ENCODE measurements at regions not wholly inside any gene's neighbourhood (a gene's known extent, or its start where the extent isn't known, plus 50 kb on each side); places are given as distances from the start of the nearest gene placed in this dataset.

GRCh38 chr6:165858586-165858985, 195.5 kb upstream of the PDE10A start:
- H2BK15ac ChIP-seq (ENCODE audit: low read depth, low read length): no peak overlapping the region
- H4K8ac ChIP-seq (ENCODE audit: low read depth in 2 of 2, low read length in 2 of 2): no peak overlapping the region
- no peak for TF ChIP-seq RFX5 (IDR thresholded peaks at IDR 0.05; ENCODE audit: low read depth, low read length)
- TF ChIP-seq SMC3 (IDR thresholded peaks at IDR 0.05; ENCODE audit: low read depth, low read length): no peak
- no peak for TF ChIP-seq BHLHE40 (IDR thresholded peaks at IDR 0.05; ENCODE audit: low read depth, low read length)
- TF ChIP-seq MXI1 (IDR thresholded peaks at IDR 0.05; ENCODE audit: borderline replicate concordance, low read depth, low read length): no peak
- TF ChIP-seq ELK1 (IDR thresholded peaks at IDR 0.05; ENCODE audit: borderline replicate concordance, low read depth, low read length): no peak
- no peak for TF ChIP-seq CEBPB (IDR thresholded peaks at IDR 0.05; ENCODE audit: low read depth, low read length)
- TF ChIP-seq NFE2L2 (IDR thresholded peaks at IDR 0.05; ENCODE audit: low read depth, low read length): no peak
- TF ChIP-seq MAFK (IDR thresholded peaks at IDR 0.05; ENCODE audit: low read depth, low read length): no peak
- TF ChIP-seq RCOR1 (IDR thresholded peaks at IDR 0.05; ENCODE audit: insufficient replicate concordance, low read length): no peak
- peak; percentile 26; the same call in 1 of the 2 replicates for TF ChIP-seq CTCF (conservative IDR thresholded peaks at IDR 0.05; ENCODE audit: low read depth, low read length)
- TF ChIP-seq USF2 (IDR thresholded peaks at IDR 0.05; ENCODE audit: low read depth, low read length): no peak
- TF ChIP-seq CHD1 (IDR thresholded peaks at IDR 0.05; ENCODE audit: low read depth, low read length): no peak
- peak; percentile 17; the same call in 1 of the 2 replicates for TF ChIP-seq RAD21 (IDR thresholded peaks at IDR 0.05; ENCODE audit: low read length)
- no peak for TF ChIP-seq FOS (IDR thresholded peaks at IDR 0.05; ENCODE audit: low read depth, low read length)
- no peak overlapping the region; the same call in 1 of the 2 replicates for H3K18ac ChIP-seq (ENCODE audit: low read depth, low read length)
- no peak overlapping the region for H2BK5ac ChIP-seq (ENCODE audit: low read depth, low read length, poor library complexity, severe bottlenecking)
- 0 out of 4 replicates have a peak, but pooled peaks cover 0 to 3% of the 10 kb centered on the region in 2 experiments for H3K79me1 ChIP-seq (ENCODE audit: low read depth in 1 of 2, low read length in 2 of 2)
- H3K27me3 ChIP-seq (ENCODE audit: control insufficient read depth, insufficient read depth, low read length): no peaks in the 10 kb centered on the region
- no CpG with 5 or more reads among the region's 1 CpG for WGBS, 2 experiments (ENCODE audit: extremely low coverage in 2 of 2, insufficient read length in 1 of 2)
- H2AK9ac ChIP-seq (replicated peaks; ENCODE audit: low read depth, low read length, poor library complexity): peak overlapping the region; percentile 25
- H3K56ac ChIP-seq (ENCODE audit: extremely low read depth, insufficient read depth, low read length): no peak overlapping the region
- ATAC-seq (ENCODE audit: low read depth) (peak; percentile 58), DNase-seq (peak; percentile 44)
- H3K23ac ChIP-seq (ENCODE audit: low read depth, low read length): no peak overlapping the region
- H2BK20ac ChIP-seq (ENCODE audit: low read depth, low read length): no peak overlapping the region
- H3K4me2 ChIP-seq (ENCODE audit: low read depth, low read length): no peak overlapping the region
- no peak overlapping the region; the same call in 1 of the 2 replicates for H4K5ac ChIP-seq (ENCODE audit: low read depth, low read length)
- dilution Hi-C loops (cut with HindIII; ENCODE audit: low sequenced_read_pairs, unreplicated experiment): no loop called here
- in situ Hi-C loops (cut with MboI; ENCODE audit: low sequenced_read_pairs): loop anchor here (10.0 kb wide), 1 partner anchor 134 kb away; no protein-coding TSS in a partner anchor
- no TSS peak for BruUV-seq (replicated peaks)
- no peaks in the 10 kb centered on the region for H3K36me3 ChIP-seq (ENCODE audit: control insufficient read depth, insufficient read depth, low read length)
- no peak overlapping the region for H3K4me3 ChIP-seq (ENCODE audit: insufficient read depth, low read depth, low read length)
- intact Hi-C loops (cut with micrococcal nuclease): no loop called here
- POLR2A ChIA-PET (ENCODE audit: unreplicated experiment): interaction anchor here (0.5 kb wide), 1 partner anchor 275 kb away, joined by 4 read pairs; no protein-coding TSS in a partner anchor
- no peak overlapping the region for H3K27ac ChIP-seq (ENCODE audit: insufficient read depth, low read length)
- no peaks in the 10 kb centered on the region for H4K20me1 ChIP-seq (ENCODE audit: insufficient read depth, low read length)
- no peak overlapping the region for H4K91ac ChIP-seq (ENCODE audit: insufficient read depth, low read depth, low read length)
- CTCF ChIA-PET: no interaction called here
- no peak overlapping the region for H3K4ac ChIP-seq (ENCODE audit: low read depth, low read length)
- H3K14ac ChIP-seq (replicated peaks; ENCODE audit: low read depth, low read length): no peak overlapping the region
- H2AK5ac ChIP-seq (ENCODE audit: low read depth, low read length): no peak overlapping the region
- no peaks in the 10 kb centered on the region for H3K9me3 ChIP-seq (ENCODE audit: control insufficient read depth, insufficient read depth, low read length)
- H3K4me1 ChIP-seq (ENCODE audit: control insufficient read depth, insufficient read depth, low read length): peaks cover 11% of the 10 kb centered on the region
- H3K9me1 ChIP-seq (ENCODE audit: insufficient read depth, low read length): no peaks in the 10 kb centered on the region
- no peak overlapping the region for H2BK120ac ChIP-seq (ENCODE audit: low read depth, low read length)
- no peak overlapping the region for H2AFZ ChIP-seq (replicated peaks; ENCODE audit: low read length, poor library complexity)
- H3K9ac ChIP-seq (ENCODE audit: low read depth, low read length): no peak overlapping the region
